ENCODE measurements at regions not wholly inside any gene's neighbourhood (a gene's known extent, or its start where the extent isn't known, plus 50 kb on each side); places are given as distances from the start of the nearest gene placed in this dataset.

- DNase-seq, result no peak
Observed at GRCh38 chr22:47692811-47693210, 930.4 kb downstream of the TBC1D22A start.

GRCh38 chr22:47691152-47691895, 928.9 kb downstream of the TBC1D22A start:
- DNase-seq, result no peak

GRCh38 chr22:47690586-47690985, 928.1 kb downstream of the TBC1D22A start:
- DNase-seq, result no peak

- DNase-seq, result no peak
Observed at GRCh38 chr22:47690166-47690565, 927.7 kb downstream of the TBC1D22A start.

GRCh38 chr22:47687776-47688175, 925.3 kb downstream of the TBC1D22A start:
- no peak for DNase-seq

- no peak for DNase-seq
Observed at GRCh38 chr22:47687346-47687655, 924.9 kb downstream of the TBC1D22A start.

GRCh38 chr22:47686594-47687345, 924.3 kb downstream of the TBC1D22A start:
- DNase-seq, result no peak

- DNase-seq, result no peak
Observed at GRCh38 chr22:47681411-47682165, 919.1 kb downstream of the TBC1D22A start.

- no peak for DNase-seq
Observed at GRCh38 chr22:47678636-47679287, 916.3 kb downstream of the TBC1D22A start.

- DNase-seq, result no peak
Observed at GRCh38 chr22:47678048-47678447, 915.6 kb downstream of the TBC1D22A start.

- DNase-seq, result no peak
Observed at GRCh38 chr22:47676685-47677084, 914.2 kb downstream of the TBC1D22A start.

- DNase-seq, result no peak
Observed at GRCh38 chr22:47674600-47674999, 912.1 kb downstream of the TBC1D22A start.

GRCh38 chr22:47673557-47673956, 911.1 kb downstream of the TBC1D22A start:
- DNase-seq, result no peak

GRCh38 chr22:47672526-47672925, 910.1 kb downstream of the TBC1D22A start:
- no peak for DNase-seq

- no peak for DNase-seq
Observed at GRCh38 chr22:47665151-47665550, 902.7 kb downstream of the TBC1D22A start.

GRCh38 chr22:47663615-47664605, 901.5 kb downstream of the TBC1D22A start:
- no peak for DNase-seq

GRCh38 chr22:47659467-47660223, 897.2 kb downstream of the TBC1D22A start:
- no peak for DNase-seq

GRCh38 chr22:47658182-47658581, 895.7 kb downstream of the TBC1D22A start:
- DNase-seq, result no peak

- no peak for DNase-seq
Observed at GRCh38 chr22:47657224-47657623, 894.8 kb downstream of the TBC1D22A start.

- DNase-seq, result no peak
Observed at GRCh38 chr22:47656806-47657205, 894.4 kb downstream of the TBC1D22A start.

GRCh38 chr22:47655930-47656329, 893.5 kb downstream of the TBC1D22A start:
- no peak for DNase-seq
